ENCODE measurements at regions not wholly inside any gene's neighbourhood (a gene's known extent, or its start where the extent isn't known, plus 50 kb on each side); places are given as distances from the start of the nearest gene placed in this dataset.
"Not testable (repeated sequence)": the region's sequence is repeated elsewhere in the genome, so short reads cannot be mapped to it uniquely, and the experiment has no call there.

DNA sequence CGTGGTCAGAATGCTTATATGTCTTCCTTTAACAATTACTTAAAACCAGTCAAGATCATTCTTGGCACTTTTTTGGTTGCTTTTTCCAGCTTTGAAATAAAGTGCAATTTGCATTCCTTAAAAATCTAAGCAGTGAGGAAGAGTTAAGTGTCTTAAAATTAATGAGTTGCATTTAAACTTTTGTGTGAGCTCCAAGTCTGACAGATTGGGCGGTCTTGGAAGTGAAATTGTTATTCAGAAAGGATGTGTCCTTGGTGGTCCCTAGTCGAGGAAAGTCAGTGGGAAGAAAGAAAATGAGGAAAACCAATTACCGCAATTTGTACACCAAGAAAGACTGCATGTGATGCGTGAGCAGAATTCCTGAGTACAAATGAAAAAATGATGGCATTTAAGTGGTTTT, 132.5 kb downstream of the HHIPL2 start:
- no peak for DNase-seq

DNA sequence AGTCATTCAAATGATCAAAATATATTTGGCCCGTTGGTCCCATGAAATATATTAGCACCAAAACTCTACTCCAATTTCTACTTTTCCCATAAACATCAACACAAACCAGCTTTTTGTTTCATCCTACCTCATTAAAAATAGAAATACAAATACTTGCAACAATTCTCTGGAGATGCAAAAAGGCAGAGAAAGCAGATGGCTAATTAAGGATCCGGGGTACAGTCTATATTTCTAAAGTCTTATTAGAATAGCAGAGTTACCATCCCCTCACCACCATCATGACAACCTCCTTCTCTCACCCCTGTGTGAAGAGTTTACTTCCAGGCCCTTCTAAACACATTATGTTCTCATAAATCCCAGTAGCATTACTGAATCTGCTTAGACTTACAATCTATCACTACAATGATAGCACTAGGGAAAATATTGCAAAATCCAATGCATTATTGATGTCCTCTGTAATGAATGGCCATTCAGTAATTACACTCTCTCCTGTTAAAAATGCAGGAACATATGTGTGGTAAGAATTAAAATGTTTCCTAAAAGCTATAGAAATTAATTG, 133.8 kb downstream of the HHIPL2 start:
- DNase-seq, result no peak

DNA sequence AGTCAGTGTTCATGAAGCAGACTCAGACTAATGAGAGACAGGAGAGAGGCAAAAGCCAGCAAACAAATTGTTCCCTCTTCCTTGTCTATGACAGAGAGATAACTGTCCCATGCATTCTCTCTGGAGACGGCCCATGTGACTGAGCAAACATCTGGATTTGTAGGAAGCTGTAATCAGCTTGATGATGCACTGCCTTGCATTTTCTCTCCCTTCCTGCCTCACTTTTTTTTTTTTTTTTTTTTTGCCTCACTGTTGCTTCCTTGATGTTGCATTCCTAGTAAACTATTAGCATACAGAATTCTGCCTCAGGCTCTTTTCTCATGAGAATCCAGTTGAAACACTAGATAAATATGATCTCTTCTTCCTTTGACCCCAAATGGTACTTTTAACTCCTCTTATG, 134.5 kb downstream of the HHIPL2 start:
- no peak for DNase-seq

DNA sequence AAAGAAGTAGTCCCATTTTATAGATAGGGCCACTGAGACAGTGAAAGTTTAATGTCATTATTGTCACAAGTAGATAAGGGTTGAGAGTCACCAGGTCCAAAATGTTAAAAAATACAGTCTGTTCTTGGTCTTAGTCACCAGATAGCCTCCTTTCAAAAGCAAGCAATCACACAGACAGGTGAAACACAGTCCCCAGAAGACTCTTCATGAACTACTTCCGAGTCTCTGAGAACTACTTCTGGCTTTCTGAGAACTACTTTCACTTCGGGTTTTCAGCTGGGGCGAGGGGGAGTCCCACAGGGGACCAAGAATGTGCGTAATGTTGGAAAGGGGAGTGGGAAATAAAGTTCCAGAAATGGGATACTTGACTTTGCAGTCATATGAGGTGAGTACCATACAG, 143.2 kb downstream of the HHIPL2 start:
- no peak for DNase-seq

DNA sequence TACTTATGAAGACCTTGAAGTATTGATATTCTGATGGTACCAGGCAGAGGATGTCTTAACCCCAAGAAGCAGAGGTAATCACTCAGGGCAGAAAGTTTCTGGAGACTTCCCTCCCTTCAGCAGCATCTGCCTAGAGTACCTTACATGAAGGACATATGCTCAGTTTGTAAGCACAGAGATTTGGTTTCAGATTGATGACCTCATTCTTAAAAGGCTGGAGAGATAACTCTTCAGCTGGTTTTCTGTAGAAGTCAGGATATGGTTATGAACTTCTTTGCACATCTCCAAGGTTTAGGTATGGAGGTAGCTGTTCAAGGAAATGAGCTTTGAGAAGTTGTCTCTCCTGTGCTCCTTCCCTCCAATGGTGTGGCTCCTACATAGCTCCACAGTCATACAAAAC, 148.7 kb downstream of the HHIPL2 start:
- no peak for DNase-seq

DNA sequence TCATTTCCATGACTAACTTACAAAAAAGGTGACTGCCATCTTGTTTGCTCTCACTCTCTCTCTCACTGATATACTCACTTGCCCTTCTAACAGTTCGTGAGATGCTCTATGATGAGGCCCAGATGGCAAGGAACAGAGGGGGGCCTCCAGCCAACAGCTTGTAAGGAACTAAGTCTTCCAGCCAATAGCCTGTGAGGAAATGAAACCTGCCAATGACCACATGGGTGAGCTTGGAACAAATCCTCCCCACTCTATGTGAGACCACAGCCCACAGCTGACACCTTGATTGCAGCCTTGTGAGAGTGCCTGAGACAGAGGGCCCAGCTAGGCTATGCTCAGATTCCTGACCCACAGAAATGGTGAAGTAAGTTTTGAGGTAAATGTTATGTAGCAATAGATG, 153.7 kb downstream of the HHIPL2 start:
- no peak for DNase-seq

DNA sequence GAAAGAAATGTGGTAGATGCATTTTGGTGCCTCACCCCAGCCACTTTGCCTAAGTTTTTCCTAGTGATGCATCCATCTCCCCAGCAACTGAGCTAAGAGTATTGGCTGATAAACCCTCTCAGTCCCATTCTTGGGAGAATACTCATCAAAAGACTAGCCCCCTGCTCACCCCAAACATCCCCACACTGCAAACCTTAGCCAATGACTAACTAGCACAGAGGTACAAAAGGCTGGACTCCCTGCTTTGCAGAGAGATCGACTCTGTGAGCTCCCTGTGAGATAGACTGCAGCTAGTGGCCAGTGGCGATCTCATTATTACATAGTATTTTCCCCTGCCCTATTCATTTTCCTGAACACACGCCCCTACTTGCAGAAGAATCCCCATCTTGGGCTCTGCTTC, 155.3 kb downstream of the HHIPL2 start:
- no peak for DNase-seq

DNA sequence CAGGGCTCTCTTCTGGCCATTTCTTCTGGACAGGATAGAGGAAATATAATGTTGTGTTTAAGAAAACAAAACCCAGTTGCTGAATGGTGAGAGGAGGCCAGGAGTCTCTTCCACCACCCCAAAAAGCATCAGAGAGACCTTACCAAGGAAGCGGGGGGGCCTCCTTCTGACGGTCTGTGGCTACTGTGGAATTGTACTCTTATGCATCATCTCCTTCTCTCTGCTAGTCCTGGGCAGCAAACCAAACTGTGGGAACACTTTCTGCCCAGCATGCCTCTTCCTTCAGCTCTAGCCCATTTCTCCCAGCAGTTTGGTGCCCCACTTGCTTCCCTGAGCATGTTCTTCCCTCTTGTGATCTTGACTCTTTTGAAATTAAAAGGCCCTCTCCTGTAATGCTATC, 157.7 kb downstream of the HHIPL2 start:
- DNase-seq, result no peak

DNA sequence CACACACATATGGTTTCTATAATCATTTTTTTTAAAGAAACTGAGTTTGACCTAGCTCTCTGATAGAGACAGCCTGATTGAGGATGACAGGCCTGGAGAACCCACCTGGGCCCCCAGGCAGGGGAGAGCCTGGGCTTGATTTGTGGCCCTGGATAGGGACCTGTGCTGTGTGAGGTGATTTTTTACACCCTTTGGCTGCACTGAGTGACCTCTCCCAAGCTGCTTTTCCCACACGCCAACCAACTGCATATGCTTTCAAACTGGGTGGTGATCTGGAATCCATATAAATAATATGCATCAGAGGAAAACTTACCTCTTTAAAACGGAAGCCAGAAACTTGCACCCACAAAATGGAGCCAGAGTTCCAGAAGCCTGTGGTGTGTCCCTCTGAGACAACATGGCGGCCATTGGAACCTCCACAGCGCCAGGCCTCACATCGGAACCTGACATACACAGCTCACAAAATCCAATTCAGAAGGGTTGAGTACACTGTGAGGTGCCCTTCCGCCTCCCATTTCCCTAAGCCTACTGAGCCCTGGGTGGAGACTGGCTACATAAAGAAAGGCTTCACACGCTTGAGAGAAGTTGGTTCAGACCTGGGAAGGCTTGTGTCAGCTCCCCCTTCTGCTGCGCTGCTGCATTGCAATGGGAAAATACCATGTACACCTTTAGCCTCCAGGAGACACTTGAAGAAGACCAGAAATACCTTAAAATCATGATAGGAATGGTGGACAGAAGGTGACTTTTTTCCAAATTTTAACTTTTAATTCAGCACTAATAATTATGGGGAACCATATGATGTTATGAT, 160.7 kb downstream of the HHIPL2 start:
- DNase-seq, result no peak

DNA sequence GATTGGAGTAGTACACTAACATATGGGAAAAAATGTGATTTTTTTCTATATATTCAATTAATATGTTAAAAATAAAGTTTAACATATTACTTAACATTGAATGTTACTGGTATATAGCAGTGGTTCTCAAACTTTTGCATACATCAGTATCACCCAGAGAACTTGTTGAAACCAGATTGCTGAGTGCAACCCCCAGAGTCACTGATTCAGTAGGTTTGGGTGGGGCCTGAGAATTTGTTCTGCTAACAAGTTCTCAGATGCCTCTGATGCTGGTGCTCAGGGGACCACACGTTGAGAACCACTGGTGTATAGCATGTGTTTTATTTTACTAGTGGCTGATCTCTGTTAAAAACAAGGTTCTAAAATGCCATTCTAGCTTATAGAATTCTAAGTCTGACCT, 161.9 kb downstream of the HHIPL2 start:
- DNase-seq, result no peak

DNA sequence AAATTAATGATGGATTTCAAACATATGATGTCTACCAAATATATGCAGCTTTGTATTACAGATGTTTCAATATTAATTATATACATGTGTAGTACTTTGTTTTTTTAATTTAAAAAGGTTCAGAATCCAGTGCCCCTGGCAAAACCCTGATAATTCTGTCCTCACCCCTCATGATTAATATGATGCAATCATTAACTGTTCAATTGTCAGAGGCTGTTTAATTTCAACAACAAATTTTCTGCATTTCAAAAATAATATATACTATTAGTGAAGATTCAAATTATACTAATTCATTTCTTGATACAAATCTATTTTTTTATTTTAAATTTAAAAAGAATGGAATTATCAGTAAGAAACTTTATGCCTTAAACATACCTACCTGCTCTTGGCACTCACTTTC, 162.6 kb downstream of the HHIPL2 start:
- no peak for DNase-seq

DNA sequence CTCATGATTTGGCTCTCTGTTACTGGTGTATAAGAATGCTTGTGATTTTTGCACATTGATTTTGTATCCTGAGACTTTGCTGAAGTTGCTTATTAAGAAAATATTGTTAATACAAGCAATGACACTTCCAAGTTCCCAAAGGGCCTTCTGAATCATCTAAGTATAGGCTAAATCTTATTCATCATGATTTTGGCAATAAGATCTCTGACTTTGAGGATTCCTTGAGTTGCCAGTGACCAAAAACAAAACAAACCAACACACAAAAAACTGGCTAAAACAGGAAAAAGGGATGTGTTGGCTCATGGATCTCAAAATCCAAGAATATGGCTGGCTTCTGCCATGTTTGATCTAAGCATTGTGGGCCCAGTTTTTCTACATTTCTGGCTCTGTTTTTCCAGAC, 163.4 kb downstream of the HHIPL2 start:
- no peak for DNase-seq

DNA sequence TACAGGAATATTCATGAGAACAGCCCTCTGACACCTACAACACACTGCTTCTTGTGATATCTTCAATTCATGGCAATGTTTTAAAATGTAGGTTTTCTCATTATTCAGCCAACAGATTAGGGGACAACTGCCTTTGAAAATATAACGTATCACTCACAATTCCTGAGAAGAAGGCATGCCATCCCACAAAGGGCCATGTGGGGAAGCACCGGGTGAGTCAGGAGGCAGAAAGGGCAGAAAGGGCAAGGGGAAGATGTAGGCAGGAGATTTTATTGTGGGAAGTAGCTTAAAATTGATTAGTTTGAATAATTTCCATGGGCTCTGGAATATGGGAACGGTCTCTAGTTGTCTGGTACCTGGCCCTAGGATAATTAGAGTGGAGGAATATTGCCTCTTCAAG, 165.7 kb downstream of the HHIPL2 start:
- DNase-seq, result no peak

DNA sequence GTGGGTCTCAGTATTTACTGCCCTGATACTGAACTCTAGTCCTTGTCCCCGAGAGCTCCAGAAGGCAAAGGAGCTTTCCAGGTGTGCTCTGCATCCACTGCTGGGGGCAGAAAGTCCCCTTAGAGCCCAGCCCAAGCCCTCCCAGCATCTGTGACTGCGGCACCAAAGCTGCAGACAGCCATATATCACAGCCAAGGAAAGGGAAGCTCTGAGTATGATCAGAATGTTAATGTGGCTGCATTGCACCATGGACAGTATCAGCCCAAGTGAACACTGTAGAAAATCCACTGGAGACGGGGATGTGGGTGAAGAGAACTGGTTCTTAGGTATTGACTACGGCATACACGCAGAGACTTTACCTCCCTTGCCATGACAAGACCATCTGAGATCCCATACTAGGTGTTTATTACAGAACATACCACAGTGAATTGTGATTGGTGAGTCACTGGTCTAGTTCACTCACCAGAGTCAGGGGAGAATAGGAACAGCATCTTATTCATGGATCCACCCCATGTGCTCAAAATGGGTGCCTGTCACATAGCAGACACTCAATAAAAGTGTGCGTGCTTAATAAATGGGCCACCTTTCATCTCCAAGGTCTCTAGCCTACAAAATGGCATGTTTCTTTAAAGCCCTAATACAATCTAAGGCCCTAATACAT, 170.3 kb downstream of the HHIPL2 start:
- DNase-seq, result no peak

DNA sequence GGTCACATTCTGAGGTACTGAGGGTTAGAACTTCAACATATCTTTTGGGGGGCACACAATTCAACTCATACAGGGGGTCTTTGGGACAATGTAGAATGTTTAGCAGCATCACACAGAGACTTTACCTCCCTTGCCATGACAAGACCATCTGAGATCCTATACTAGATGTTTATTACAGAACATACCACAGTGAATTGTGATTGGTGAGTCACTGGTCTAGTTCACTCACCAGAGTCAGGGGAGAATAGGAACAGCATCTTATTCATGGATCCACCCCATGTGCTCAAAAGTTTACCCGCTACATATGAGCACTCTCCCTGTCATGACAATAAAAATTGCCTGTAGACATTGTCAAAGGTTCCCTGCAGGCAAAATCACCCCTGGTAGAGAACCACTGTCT, 171.1 kb downstream of the HHIPL2 start:
- not testable (repeated sequence) for DNase-seq

DNA sequence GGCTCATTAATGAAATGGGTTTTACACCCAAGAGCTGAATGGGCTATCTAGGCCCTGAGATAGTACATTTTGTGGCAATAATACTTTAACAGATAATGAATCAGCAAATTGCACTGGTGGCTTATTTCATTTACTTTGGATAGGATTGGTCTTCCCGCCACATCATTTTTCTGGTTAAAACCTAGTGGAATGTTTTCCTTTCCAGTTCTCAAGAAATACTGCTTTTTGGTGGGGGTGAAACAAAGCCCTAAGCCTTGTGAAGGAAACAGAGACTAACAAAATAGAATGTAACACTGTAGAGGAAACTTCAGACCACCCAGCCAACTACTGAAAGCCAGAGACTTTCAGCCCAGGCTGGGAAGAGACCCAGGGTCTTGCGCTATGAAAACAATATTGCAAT, 172.2 kb downstream of the HHIPL2 start:
- no peak for DNase-seq

DNA sequence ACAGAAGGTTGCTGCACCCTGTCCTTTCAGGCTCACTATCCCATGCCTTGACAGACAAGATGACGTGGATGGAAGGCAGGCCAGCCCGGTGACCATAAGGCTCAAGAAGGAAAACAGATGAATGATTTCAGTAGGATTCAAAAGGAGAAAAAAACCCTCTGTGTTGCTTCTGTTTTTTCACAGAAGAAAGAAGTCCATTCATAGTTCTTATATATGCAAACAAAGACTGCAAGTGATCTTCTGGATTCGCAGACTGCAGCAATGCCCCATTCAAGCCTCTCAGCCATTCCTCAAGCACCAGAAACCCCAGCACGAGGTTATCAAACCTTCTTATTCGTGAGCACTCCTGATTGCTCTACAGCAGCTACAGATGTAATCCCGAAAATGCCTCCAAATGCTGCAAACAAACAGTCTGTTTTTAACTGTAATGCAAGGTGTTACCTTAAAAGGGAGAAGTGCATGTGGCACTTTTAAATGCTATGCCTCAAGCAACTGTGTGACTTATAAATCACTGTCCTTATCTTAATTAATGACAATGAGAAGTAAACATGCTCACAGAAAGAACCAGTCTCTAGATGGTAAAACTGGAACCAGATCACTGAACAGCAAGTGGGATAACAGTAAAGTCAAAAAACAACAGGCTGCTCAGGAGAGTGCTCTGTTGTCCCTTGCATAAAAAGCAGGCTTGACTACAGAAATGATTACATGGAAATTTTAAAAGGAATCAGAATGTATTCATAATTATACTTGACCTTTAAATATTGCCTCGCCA, 173.9 kb downstream of the HHIPL2 start:
- DNase-seq, result no peak

DNA sequence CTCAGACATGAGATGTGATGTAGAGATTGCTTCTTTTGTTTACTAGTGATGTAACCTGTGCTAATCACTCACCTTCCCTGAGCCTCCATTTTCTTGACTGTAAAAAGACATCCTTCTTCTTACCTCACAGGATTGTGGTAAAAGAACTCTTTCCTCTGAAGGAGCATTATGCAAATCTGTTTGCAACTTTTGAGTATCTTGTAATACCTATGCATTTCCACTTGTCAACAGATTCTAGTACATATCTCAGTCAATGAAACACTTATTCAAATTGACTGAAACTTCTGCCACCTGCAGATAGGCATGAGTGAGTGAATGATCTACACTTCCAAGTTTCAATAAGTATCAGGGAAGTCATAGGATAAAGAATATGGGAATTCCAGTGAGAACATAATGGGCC, 174.7 kb downstream of the HHIPL2 start:
- no peak for DNase-seq

DNA sequence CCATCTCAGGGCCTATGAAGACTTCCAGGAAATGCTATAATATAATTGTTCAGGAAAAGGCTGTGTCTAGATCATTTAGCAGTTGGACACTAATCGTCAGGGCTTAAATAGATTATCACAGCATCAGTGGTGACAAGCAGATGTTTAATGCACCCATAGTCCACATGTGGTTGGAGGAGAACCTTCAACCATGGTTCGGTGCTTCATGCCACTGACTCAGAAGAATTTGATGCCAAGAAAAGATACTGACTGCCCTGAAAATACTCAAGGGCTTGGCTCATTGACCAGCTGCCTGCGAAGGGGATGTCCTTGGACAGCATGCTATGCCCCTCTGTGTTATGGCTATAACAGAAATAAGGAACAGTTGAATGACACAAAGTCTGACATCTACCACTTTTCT, 175.7 kb downstream of the HHIPL2 start:
- DNase-seq, result no peak

DNA sequence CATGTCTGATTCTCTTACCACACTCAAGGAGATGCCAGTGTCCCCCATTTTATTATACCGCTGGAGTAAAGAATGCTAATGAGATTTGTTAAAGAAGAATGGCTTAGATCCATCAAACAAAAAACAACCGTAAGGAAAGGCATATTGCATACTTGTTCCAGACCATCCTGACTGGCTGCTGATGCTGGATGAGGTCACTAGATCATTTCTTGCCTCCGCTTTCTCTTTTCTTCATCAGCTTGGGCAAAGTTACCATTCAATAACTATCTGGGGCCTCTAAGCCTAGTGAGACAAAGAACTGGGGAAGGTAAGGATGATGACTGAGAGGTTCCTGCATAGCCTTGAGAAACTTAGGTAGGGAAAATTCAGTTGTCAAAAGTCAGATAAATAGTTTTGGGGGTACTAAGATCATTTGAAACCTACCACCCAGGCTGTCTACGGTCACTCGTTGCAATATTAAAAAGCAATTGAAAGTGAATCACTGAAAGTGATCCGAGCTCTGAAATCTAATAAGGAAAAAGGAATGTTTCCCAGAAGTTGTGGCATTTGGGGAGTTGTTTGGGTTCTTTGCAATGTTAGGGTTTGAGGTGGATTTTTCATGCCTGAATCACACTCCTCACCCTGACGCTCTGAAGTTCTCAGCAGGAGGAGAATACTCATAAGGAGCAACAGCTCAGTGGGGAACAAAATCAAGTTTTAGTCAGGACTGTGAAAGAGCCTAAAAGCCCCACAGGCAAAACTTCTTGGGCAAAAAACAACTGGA, 176.8 kb downstream of the HHIPL2 start:
- DNase-seq, result no peak

DNA sequence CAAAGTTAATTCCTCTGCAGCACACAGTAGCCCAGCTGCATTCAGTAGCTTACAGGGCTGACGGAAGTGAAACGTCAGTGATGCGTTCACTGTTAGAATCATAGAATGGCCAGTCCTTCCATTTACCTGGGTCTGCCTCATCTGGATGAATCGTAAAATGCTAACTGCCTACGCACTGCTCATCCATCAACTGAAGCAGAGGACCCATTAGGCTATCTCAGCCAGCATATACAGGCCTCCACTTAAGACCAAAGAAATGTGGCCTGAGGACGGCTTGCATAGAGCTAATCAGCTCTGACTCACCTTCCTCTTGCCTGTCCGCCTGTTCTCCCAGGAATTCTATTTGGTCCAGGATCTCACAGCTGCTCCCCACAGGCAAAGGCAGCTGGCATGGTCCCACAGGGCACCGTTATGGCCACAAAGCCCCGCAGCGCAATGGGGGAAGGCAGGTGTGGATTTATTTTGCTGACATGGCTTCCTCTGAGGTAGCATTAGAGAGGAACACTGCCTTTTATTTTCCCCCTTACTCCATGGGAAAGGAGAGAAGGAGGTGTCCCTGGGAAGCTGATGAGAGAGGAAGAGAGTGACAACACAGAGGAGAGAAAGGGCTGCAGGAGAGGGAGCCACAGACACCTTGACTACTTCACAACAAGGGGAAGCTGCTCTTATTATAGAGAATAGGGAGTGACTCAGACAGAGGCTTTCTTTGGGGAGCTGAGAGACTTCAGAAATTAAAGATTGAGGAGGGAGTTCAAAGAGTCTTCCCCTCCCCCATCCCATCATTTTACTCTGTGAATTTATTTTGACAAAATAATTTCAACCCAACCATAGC, 177.6 kb downstream of the HHIPL2 start:
- no peak for DNase-seq

DNA sequence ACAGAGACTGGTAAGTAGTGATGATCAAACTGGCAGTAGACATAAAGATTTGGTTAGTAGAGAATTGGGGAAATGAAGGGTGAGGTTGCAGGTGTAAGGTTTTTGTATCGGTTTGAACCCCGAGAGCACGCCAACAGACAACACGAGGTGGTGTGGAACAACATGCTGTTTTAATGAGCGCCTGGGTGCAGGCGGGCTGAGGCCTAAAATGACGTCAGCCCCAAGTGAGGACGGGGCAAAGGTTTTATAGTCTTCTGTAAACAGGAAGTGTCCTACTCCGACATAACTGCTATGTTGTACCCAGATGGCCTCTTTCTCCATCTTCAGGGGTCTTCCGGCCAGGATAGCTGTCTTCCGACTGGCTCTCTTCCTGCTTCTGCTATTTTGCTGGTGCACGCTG, 178.8 kb downstream of the HHIPL2 start:
- DNase-seq, result no peak
